ELR (cell line): ENCODE measurements at regions not wholly inside any gene's neighbourhood (a gene's known extent, or its start where the extent isn't known, plus 50 kb on each side); places are given as distances from the start of the nearest gene placed in this dataset.
"Not testable (repeated sequence)": the region's sequence is repeated elsewhere in the genome, so short reads cannot be mapped to it uniquely, and the experiment has no call there.

ENCODE experiments used
- DNase-seq: peaks from one replicate; pipeline ENCODE4 v3.0.0-alpha.2; 2015; ENCODE audit warnings: low read depth

- DNase-seq = no peak
These were observed 164.4 kb upstream of the KCNG1 start for GRCh38 chr20:51187261-51187660.

GRCh38 chr20:51185861-51186260 is 163.0 kb upstream of the KCNG1 start:
- no peak for DNase-seq

- no peak for DNase-seq
These were observed 162.4 kb upstream of the KCNG1 start for GRCh38 chr20:51185277-51185676.

- DNase-seq = peak; percentile 29
These were observed 161.4 kb upstream of the KCNG1 start for GRCh38 chr20:51184289-51184688.

GRCh38 chr20:51183451-51183850 is 160.5 kb upstream of the KCNG1 start:
- DNase-seq = peak; percentile 55

GRCh38 chr20:51182571-51182970 is 159.7 kb upstream of the KCNG1 start:
- peak; percentile 30 for DNase-seq

GRCh38 chr20:51178153-51178552 is 155.2 kb upstream of the KCNG1 start:
- DNase-seq = no peak

GRCh38 chr20:51176876-51177275 is 154.0 kb upstream of the KCNG1 start:
- no peak for DNase-seq

- no peak for DNase-seq
These were observed 153.5 kb upstream of the KCNG1 start for GRCh38 chr20:51176446-51176845.

GRCh38 chr20:51175724-51176123 is 152.8 kb upstream of the KCNG1 start:
- no peak for DNase-seq

- DNase-seq = no peak
These were observed 152.2 kb upstream of the KCNG1 start for GRCh38 chr20:51175156-51175555.

- no peak for DNase-seq
These were observed 151.6 kb upstream of the KCNG1 start for GRCh38 chr20:51174536-51174935.

- peak; percentile 30 for DNase-seq
These were observed 149.9 kb upstream of the KCNG1 start for GRCh38 chr20:51172558-51173428.

- no peak for DNase-seq
These were observed 148.2 kb upstream of the KCNG1 start for GRCh38 chr20:51171141-51171540.

- peak; percentile 27 for DNase-seq
These were observed 146.9 kb upstream of the KCNG1 start for GRCh38 chr20:51169813-51170212.

- DNase-seq = not testable (repeated sequence)
These were observed 145.0 kb upstream of the KCNG1 start for GRCh38 chr20:51167911-51168310.

GRCh38 chr20:51166489-51166888 is 143.6 kb upstream of the KCNG1 start:
- no peak for DNase-seq

GRCh38 chr20:51165131-51165530 is 142.2 kb upstream of the KCNG1 start:
- no peak for DNase-seq

- DNase-seq = no peak
These were observed 141.8 kb upstream of the KCNG1 start for GRCh38 chr20:51164731-51165130.

GRCh38 chr20:51163996-51164600 is 141.2 kb upstream of the KCNG1 start:
- DNase-seq = no peak

- DNase-seq = no peak
These were observed 139.1 kb upstream of the KCNG1 start for GRCh38 chr20:51162015-51162414.

GRCh38 chr20:51160821-51161220 is 137.9 kb upstream of the KCNG1 start:
- no peak for DNase-seq

- no peak for DNase-seq
These were observed 137.1 kb upstream of the KCNG1 start for GRCh38 chr20:51159981-51160380.

- DNase-seq = no peak
These were observed 136.4 kb upstream of the KCNG1 start for GRCh38 chr20:51159303-51159702.
